Astrocyte (in vitro differentiated cells and primary cell): ENCODE measurements at regions not wholly inside any gene's neighbourhood (a gene's known extent, or its start where the extent isn't known, plus 50 kb on each side); places are given as distances from the start of the nearest gene placed in this dataset.

Experiments used
- DNase-seq: peaks from one replicate; pipeline ENCODE4 v3.0.0-alpha.2; 2010; ENCODE audit warnings: low read depth
- FAIRE-seq: peaks from 2 replicates; lab custom pipeline; 2011; peaks lifted over from hg19 to GRCh38; lab: Jason Lieb, UNC
- H2AFZ ChIP-seq: 2 replicates; pipeline ENCODE4 v1.6.0; 2012; ENCODE audit warnings: low read depth, low read length, inconsistent platforms
- H3K27ac ChIP-seq: 2 replicates; pipeline ENCODE4 v1.5.1; 2011; ENCODE audit warnings: low read depth, low read length, inconsistent platforms
- H3K27me3 ChIP-seq: 2 replicates; pipeline ENCODE4 v1.6.0; 2011; ENCODE audit warnings: low read length, inconsistent platforms; ENCODE audit not compliant: insufficient read depth
- H3K36me3 ChIP-seq: 2 replicates; pipeline ENCODE4 v1.5.1; 2011; ENCODE audit warnings: low read length, inconsistent platforms; ENCODE audit not compliant: insufficient read depth
- H3K4me1 ChIP-seq: 2 replicates; pipeline ENCODE4 v1.5.1; 2011; ENCODE audit warnings: low read length, inconsistent platforms; ENCODE audit not compliant: insufficient read depth
- H3K4me2 ChIP-seq: 2 replicates; pipeline ENCODE4 v1.6.0; 2012; ENCODE audit warnings: low read length, inconsistent platforms
- H3K4me3 ChIP-seq: 2 replicates; pipeline ENCODE4 v1.5.1; 2011; ENCODE audit warnings: low read depth, mild to moderate bottlenecking, low read length, inconsistent platforms; ENCODE audit not compliant: insufficient read depth
- H3K79me2 ChIP-seq: 2 replicates; pipeline ENCODE4 v1.6.0; 2012; ENCODE audit warnings: mild to moderate bottlenecking, low read length, inconsistent platforms; ENCODE audit not compliant: insufficient read depth
- H3K9ac ChIP-seq: 2 replicates; pipeline ENCODE4 v1.6.0; 2012; ENCODE audit warnings: mild to moderate bottlenecking, low read length, inconsistent platforms
- H3K9me3 ChIP-seq: 2 replicates; pipeline ENCODE4 v1.5.1; 2012; ENCODE audit warnings: low read depth, mild to moderate bottlenecking, low read length, inconsistent platforms; ENCODE audit not compliant: insufficient read depth
- H4K20me1 ChIP-seq: 2 replicates; pipeline ENCODE4 v1.6.0; 2012; ENCODE audit warnings: low read length, inconsistent platforms; ENCODE audit not compliant: insufficient read depth
- H3K27ac Mint-ChIP-seq: one replicate; pipeline ENCODE4 v1.8.0; 2021; ENCODE audit warnings: mild to moderate bottlenecking, mixed read lengths; ENCODE audit not compliant: unreplicated experiment
- H3K27me3 Mint-ChIP-seq: one replicate; pipeline ENCODE4 v1.8.0; 2021; ENCODE audit warnings: low read depth, mixed read lengths; ENCODE audit not compliant: unreplicated experiment
- H3K36me3 Mint-ChIP-seq: one replicate; pipeline ENCODE4 v1.8.0; 2021; ENCODE audit warnings: low read depth, mixed read lengths; ENCODE audit not compliant: unreplicated experiment
- H3K4me1 Mint-ChIP-seq: one replicate; pipeline ENCODE4 v1.8.0; 2021; ENCODE audit warnings: low read depth, mixed read lengths; ENCODE audit not compliant: unreplicated experiment
- H3K4me3 Mint-ChIP-seq: one replicate; pipeline ENCODE4 v1.8.0; 2021; ENCODE audit warnings: mild to moderate bottlenecking, moderate library complexity, mixed read lengths; ENCODE audit not compliant: unreplicated experiment
- H3K9me3 Mint-ChIP-seq: one replicate; pipeline ENCODE4 v1.8.0; 2021; ENCODE audit warnings: mild to moderate bottlenecking, mixed read lengths; ENCODE audit not compliant: unreplicated experiment
- EZH2 ChIP-seq: IDR thresholded peaks from 2 replicates; pipeline ENCODE4 v1.6.1; 2012; ENCODE audit warnings: mild to moderate bottlenecking, low read length, inconsistent platforms; ENCODE audit not compliant: insufficient read depth
- TF ChIP-seq, protein P1 (sequence below): IDR thresholded peaks from 2 replicates; pipeline ENCODE4 v1.5.1; 2011; ENCODE audit warnings: low read depth, mild to moderate bottlenecking, inconsistent platforms, low read length, moderate library complexity; ENCODE audit not compliant: insufficient read depth

- Histone ChIP-seq H3K9me3 (no peaks in the 10 kb centered on the region), H3K4me2 (no peak overlapping the region), H3K4me3 (no peak overlapping the region), H2AFZ (no peak overlapping the region), H4K20me1 (no peaks in the 10 kb centered on the region), H3K79me2 (no peaks in the 10 kb centered on the region), H3K36me3 (no peaks in the 10 kb centered on the region), H3K4me1 (no peaks in the 10 kb centered on the region), H3K27ac (no peak overlapping the region), H3K27me3 (no peaks in the 10 kb centered on the region), H3K9ac (no peak overlapping the region)
- H3K36me3 Mint-ChIP-seq, result no peaks in the 10 kb centered on the region
- H3K27me3 Mint-ChIP-seq, result no peaks in the 10 kb centered on the region
- no peak for TF ChIP-seq EZH2
- TF ChIP-seq, protein P1, sequence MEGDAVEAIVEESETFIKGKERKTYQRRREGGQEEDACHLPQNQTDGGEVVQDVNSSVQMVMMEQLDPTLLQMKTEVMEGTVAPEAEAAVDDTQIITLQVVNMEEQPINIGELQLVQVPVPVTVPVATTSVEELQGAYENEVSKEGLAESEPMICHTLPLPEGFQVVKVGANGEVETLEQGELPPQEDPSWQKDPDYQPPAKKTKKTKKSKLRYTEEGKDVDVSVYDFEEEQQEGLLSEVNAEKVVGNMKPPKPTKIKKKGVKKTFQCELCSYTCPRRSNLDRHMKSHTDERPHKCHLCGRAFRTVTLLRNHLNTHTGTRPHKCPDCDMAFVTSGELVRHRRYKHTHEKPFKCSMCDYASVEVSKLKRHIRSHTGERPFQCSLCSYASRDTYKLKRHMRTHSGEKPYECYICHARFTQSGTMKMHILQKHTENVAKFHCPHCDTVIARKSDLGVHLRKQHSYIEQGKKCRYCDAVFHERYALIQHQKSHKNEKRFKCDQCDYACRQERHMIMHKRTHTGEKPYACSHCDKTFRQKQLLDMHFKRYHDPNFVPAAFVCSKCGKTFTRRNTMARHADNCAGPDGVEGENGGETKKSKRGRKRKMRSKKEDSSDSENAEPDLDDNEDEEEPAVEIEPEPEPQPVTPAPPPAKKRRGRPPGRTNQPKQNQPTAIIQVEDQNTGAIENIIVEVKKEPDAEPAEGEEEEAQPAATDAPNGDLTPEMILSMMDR, result no peak
- no peak overlapping the region for H3K4me3 Mint-ChIP-seq
- H3K9me3 Mint-ChIP-seq, result no peaks in the 10 kb centered on the region
- H3K27ac Mint-ChIP-seq, result no peak overlapping the region
- DNase-seq, result no peak
- peak; percentile 66 for FAIRE-seq
- H3K4me1 Mint-ChIP-seq, result no peaks in the 10 kb centered on the region
Observed at GRCh38 chr3:153442799-153443487, 280.9 kb downstream of the RAP2B start.

DNA sequence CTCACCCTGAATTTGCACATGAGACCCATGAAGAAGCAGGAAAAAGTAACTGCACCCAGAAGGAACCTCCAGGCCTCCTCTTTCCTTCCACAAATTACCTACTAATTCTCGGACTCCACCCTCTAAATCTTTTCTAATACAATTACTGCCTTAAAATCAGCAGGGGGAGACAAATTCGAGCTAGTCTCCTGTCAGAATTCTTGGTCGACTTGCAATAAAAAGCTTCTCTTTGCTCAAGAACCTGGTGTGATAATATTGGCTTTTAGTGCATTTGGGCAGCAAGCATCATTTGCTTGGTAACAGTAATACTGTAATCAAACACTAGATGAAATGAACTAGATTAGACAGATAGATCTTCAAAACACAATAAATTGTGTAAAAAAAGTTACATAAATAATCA is 281.9 kb downstream of the RAP2B start:
- Histone ChIP-seq H3K27ac (no peak overlapping the region), H2AFZ (no peak overlapping the region), H4K20me1 (no peaks in the 10 kb centered on the region), H3K4me1 (no peaks in the 10 kb centered on the region), H3K27me3 (no peaks in the 10 kb centered on the region), H3K4me3 (no peak overlapping the region), H3K9me3 (no peaks in the 10 kb centered on the region), H3K9ac (no peak overlapping the region), H3K36me3 (no peaks in the 10 kb centered on the region), H3K79me2 (no peaks in the 10 kb centered on the region), H3K4me2 (no peak overlapping the region)
- Mint-ChIP-seq H3K4me1 (no peaks in the 10 kb centered on the region), H3K9me3 (no peaks in the 10 kb centered on the region), H3K4me3 (no peak overlapping the region), H3K27ac (no peak overlapping the region), H3K27me3 (no peaks in the 10 kb centered on the region), H3K36me3 (no peaks in the 10 kb centered on the region)
- DNase-seq, result no peak
- no peak for TF ChIP-seq EZH2
- TF ChIP-seq, protein P1, result no peak
- FAIRE-seq, result no peak

- no peak overlapping the region for H3K27ac Mint-ChIP-seq
- Histone ChIP-seq H3K4me2 (no peak overlapping the region), H3K79me2 (no peaks in the 10 kb centered on the region), H3K9ac (no peak overlapping the region), H4K20me1 (no peaks in the 10 kb centered on the region), H3K27me3 (no peaks in the 10 kb centered on the region), H3K4me1 (no peaks in the 10 kb centered on the region), H3K27ac (no peak overlapping the region), H2AFZ (no peak overlapping the region), H3K36me3 (no peaks in the 10 kb centered on the region), H3K4me3 (no peak overlapping the region), H3K9me3 (no peaks in the 10 kb centered on the region)
- no peaks in the 10 kb centered on the region for H3K36me3 Mint-ChIP-seq
- H3K27me3 Mint-ChIP-seq, result no peaks in the 10 kb centered on the region
- no peaks in the 10 kb centered on the region for H3K4me1 Mint-ChIP-seq
- TF ChIP-seq, protein P1, result no peak
- no peak for TF ChIP-seq EZH2
- DNase-seq (no peak), FAIRE-seq (no peak)
- no peak overlapping the region for H3K4me3 Mint-ChIP-seq
- no peaks in the 10 kb centered on the region for H3K9me3 Mint-ChIP-seq
Observed at GRCh38 chr3:153445817-153446216, 283.8 kb downstream of the RAP2B start.
